ENCODE measurements at regions not wholly inside any gene's neighbourhood (a gene's known extent, or its start where the extent isn't known, plus 50 kb on each side); places are given as distances from the start of the nearest gene placed in this dataset.
"Not testable (repeated sequence)": the region's sequence is repeated elsewhere in the genome, so short reads cannot be mapped to it uniquely, and the experiment has no call there.

- DNase-seq = no peak
Observed at GRCh38 chr3:144477593-144477992, 506.0 kb downstream of the DIPK2A start.

- DNase-seq = no peak
Observed at GRCh38 chr3:144480416-144480919, 508.8 kb downstream of the DIPK2A start.

- no peak for DNase-seq
Observed at GRCh38 chr3:144482876-144483275, 511.3 kb downstream of the DIPK2A start.

GRCh38 chr3:144487011-144487410 is 515.4 kb downstream of the DIPK2A start:
- DNase-seq = no peak

GRCh38 chr3:144488927-144489326 is 517.3 kb downstream of the DIPK2A start:
- DNase-seq = no peak

- no peak for DNase-seq
Observed at GRCh38 chr3:144491333-144491732, 519.7 kb downstream of the DIPK2A start.

- not testable (repeated sequence) for DNase-seq
Observed at GRCh38 chr3:144494651-144495050, 523.0 kb downstream of the DIPK2A start.

- no peak for DNase-seq
Observed at GRCh38 chr3:144496141-144496835, 524.7 kb downstream of the DIPK2A start.

- no peak for DNase-seq
Observed at GRCh38 chr3:144497452-144497851, 525.8 kb downstream of the DIPK2A start.

- no peak for DNase-seq
Observed at GRCh38 chr3:144499001-144499930, 527.6 kb downstream of the DIPK2A start.

- no peak for DNase-seq
Observed at GRCh38 chr3:144501467-144501866, 529.8 kb downstream of the DIPK2A start.

GRCh38 chr3:144502402-144502801 is 530.8 kb downstream of the DIPK2A start:
- no peak for DNase-seq

- not testable (repeated sequence) for DNase-seq
Observed at GRCh38 chr3:144506375-144506774, 534.8 kb downstream of the DIPK2A start.

GRCh38 chr3:144511346-144511745 is 539.7 kb downstream of the DIPK2A start:
- no peak for DNase-seq

- no peak for DNase-seq
Observed at GRCh38 chr3:144516026-144516425, 544.4 kb downstream of the DIPK2A start.

- DNase-seq = no peak
Observed at GRCh38 chr3:144516589-144516988, 545.0 kb downstream of the DIPK2A start.

GRCh38 chr3:144521131-144521530 is 549.5 kb downstream of the DIPK2A start:
- DNase-seq = no peak

- DNase-seq = no peak
Observed at GRCh38 chr3:144522456-144522855, 550.8 kb downstream of the DIPK2A start.

GRCh38 chr3:144523396-144523795 is 551.8 kb downstream of the DIPK2A start:
- no peak for DNase-seq

- DNase-seq = no peak
Observed at GRCh38 chr3:144524531-144524930, 552.9 kb downstream of the DIPK2A start.

- DNase-seq = no peak
Observed at GRCh38 chr3:144529566-144529965, 557.9 kb downstream of the DIPK2A start.

GRCh38 chr3:144544871-144545270 is 573.2 kb downstream of the DIPK2A start:
- no peak for DNase-seq

- DNase-seq = no peak
Observed at GRCh38 chr3:144546539-144546938, 574.9 kb downstream of the DIPK2A start.

GRCh38 chr3:144548346-144548745 is 576.7 kb downstream of the DIPK2A start:
- no peak for DNase-seq

Measured in activated CD4-positive, alpha-beta T cell treated with anti-CD3 and anti-CD28 coated beads, Interleukin-2, Interleukin-6, amounts not matched to agents 100 ng/mL and 50 ng/mL, durations not matched to agents 16 hours and 8 hours (primary cell).